ENCODE measurements at regions not wholly inside any gene's neighbourhood (a gene's known extent, or its start where the extent isn't known, plus 50 kb on each side); places are given as distances from the start of the nearest gene placed in this dataset.

DNA sequence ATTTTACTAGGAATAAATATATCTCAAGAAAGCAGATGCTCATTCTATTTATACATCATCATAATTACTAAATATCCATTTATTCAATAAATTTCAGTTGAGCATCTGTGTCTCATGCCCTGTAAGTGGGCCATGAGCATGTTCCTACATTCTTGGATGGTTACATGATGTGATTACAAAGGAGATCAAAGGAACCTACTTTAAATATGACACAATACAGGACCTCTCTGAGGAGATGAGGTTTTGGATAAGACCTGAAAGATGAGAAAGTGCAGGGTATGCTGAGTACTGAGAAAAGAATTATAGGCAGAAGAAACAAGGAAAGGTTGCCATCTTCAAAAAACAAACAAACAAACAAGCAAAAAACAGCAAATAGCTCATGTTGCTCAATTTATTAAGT, 105.4 kb upstream of the CNTN1 start:
- no peak for TF ChIP-seq POLR2A (IDR thresholded peaks at IDR 0.05)
- TF ChIP-seq CTCF (IDR thresholded peaks at IDR 0.05), result no peak
